GM23338 (cell line): ENCODE measurements at regions not wholly inside any gene's neighbourhood (a gene's known extent, or its start where the extent isn't known, plus 50 kb on each side); places are given as distances from the start of the nearest gene placed in this dataset.

ENCODE experiments used
- ATAC-seq: fragments of 200-7000 bp; cut with Tn5 transposase; 3 replicates; pipeline ENCODE4 v1.9.1; 2020
- DNase-seq: peaks from one replicate; pipeline ENCODE4 v3.0.0-alpha.2; 2015; ENCODE audit warnings: low spot score
- H2AFZ ChIP-seq: fragments of 200-600 bp; sonication (generic); 2 replicates; pipeline ENCODE4 v1.8.0; 2016; ENCODE audit warnings: antibody characterized with exemption, mild to moderate bottlenecking, moderate library complexity
- H3F3A ChIP-seq: fragments of 200-600 bp; sonication (generic); replicated peaks from 2 replicates; pipeline ENCODE4 v1.8.0; 2017; ENCODE audit warnings: antibody characterized with exemption, mixed run types, low read depth
- H3K27ac ChIP-seq: fragments of 200-600 bp; sonication (generic); 2 replicates; pipeline ENCODE4 v1.6.1; 2016; ENCODE audit warnings: low read depth
- H3K27me3 ChIP-seq: fragments of 200-600 bp; sonication (generic); 2 replicates; pipeline ENCODE4 v1.8.0; 2016; ENCODE audit warnings: mild to moderate bottlenecking, mixed run types, moderate library complexity; ENCODE audit not compliant: insufficient read depth
- H3K36me3 ChIP-seq: fragments of 200-600 bp; sonication (generic); 2 replicates; pipeline ENCODE4 v1.8.0; 2016; ENCODE audit warnings: mild to moderate bottlenecking; ENCODE audit not compliant: insufficient read depth
- H3K4me1 ChIP-seq: fragments of 200-600 bp; sonication (generic); 2 replicates; pipeline ENCODE4 v1.8.0; 2016; ENCODE audit warnings: mild to moderate bottlenecking, moderate library complexity; ENCODE audit not compliant: insufficient read depth
- H3K4me2 ChIP-seq: fragments of 200-600 bp; sonication (generic); 2 replicates; pipeline ENCODE4 v1.7.1; 2017; ENCODE audit warnings: mixed run types
- H3K4me3 ChIP-seq: fragments of 200-600 bp; sonication (generic); 2 replicates; pipeline ENCODE4 v1.6.1; 2016; ENCODE audit warnings: mixed run types
- H3K79me2 ChIP-seq: fragments of 200-600 bp; sonication (generic); replicated peaks from 2 replicates; pipeline ENCODE4 v1.8.0; 2017; ENCODE audit warnings: mild to moderate bottlenecking; ENCODE audit not compliant: insufficient read depth
- H3K9me2 ChIP-seq: fragments of 200-600 bp; sonication (generic); 2 replicates; pipeline ENCODE4 v1.8.0; 2017; ENCODE audit not compliant: insufficient read depth
- H4K20me1 ChIP-seq: fragments of 200-600 bp; sonication (generic); replicated peaks from 2 replicates; pipeline ENCODE4 v1.8.0; 2017; ENCODE audit warnings: mild to moderate bottlenecking; ENCODE audit not compliant: insufficient read depth
- H3K27ac Mint-ChIP-seq: 2 replicates; pipeline ENCODE4 v1.8.0; 2020; ENCODE audit warnings: inconsistent platforms, mild to moderate bottlenecking, moderate library complexity, mixed read lengths
- H3K27me3 Mint-ChIP-seq: 3 replicates; pipeline ENCODE4 v1.8.0; 2022; ENCODE audit warnings: low read depth, mild to moderate bottlenecking, moderate library complexity, mixed read lengths, inconsistent platforms; ENCODE audit not compliant: insufficient read depth, poor library complexity
- H3K36me3 Mint-ChIP-seq: 3 replicates; pipeline ENCODE4 v1.8.0; 2021; ENCODE audit warnings: low read depth, mild to moderate bottlenecking, inconsistent platforms, moderate library complexity, mixed read lengths
- H3K4me1 Mint-ChIP-seq: 3 replicates; pipeline ENCODE4 v1.8.0; 2020; ENCODE audit warnings: mild to moderate bottlenecking, inconsistent platforms, mixed read lengths
- H3K4me3 Mint-ChIP-seq: 3 replicates; pipeline ENCODE4 v1.8.0; 2021; ENCODE audit warnings: moderate library complexity, mild to moderate bottlenecking, inconsistent platforms, mixed read lengths
- H3K9me3 Mint-ChIP-seq: 3 replicates; pipeline ENCODE4 v1.8.0; 2020; ENCODE audit warnings: moderate library complexity, mild to moderate bottlenecking, inconsistent platforms, mixed read lengths
- CREB1 ChIP-seq: fragments of 250-450 bp; sonication (Bioruptor Pico); IDR thresholded peaks from 2 replicates; pipeline ENCODE4 v1.5.0; 2020; ENCODE audit warnings: low read depth, mild to moderate bottlenecking, moderate library complexity
- CTCF ChIP-seq, 2 experiments: fragments of 200-600 bp in 1 of 2; sonication (generic) in 1 of 2; conservative IDR thresholded peaks; 2 replicates each; pipeline versions ENCODE4 v1.5.1 to v1.6.1; 2016 to 2017; ENCODE audit warnings: antibody characterized with exemption in 2 of 2, low read depth in 2 of 2, mild to moderate bottlenecking in 2 of 2, moderate library complexity in 1 of 2
- ETS1 ChIP-seq: IDR thresholded peaks from 2 replicates; pipeline ENCODE4 v1.6.1; 2016; ENCODE audit warnings: antibody characterized with exemption
- EZH2 ChIP-seq: fragments of 200-600 bp; sonication (generic); IDR thresholded peaks from one replicate; pipeline ENCODE4 v1.8.0; 2017; ENCODE audit warnings: antibody characterized with exemption, mild to moderate bottlenecking, low read depth; ENCODE audit not compliant: unreplicated experiment
- JUNB ChIP-seq: IDR thresholded peaks from one replicate; pipeline ENCODE4 v1.6.1; 2016; ENCODE audit warnings: antibody characterized with exemption; ENCODE audit not compliant: unreplicated experiment
- NANOG ChIP-seq: IDR thresholded peaks from 2 replicates; pipeline ENCODE4 v1.6.1; 2016; ENCODE audit warnings: antibody characterized with exemption, borderline replicate concordance
- REST ChIP-seq: IDR thresholded peaks from one replicate; pipeline ENCODE4 v1.6.1; 2018; ENCODE audit warnings: antibody characterized with exemption; ENCODE audit not compliant: unreplicated experiment
- ZNF114 ChIP-seq: fragments of 250-450 bp; sonication (Bioruptor Pico); IDR thresholded peaks from 2 replicates; pipeline ENCODE4 v1.5.0; 2020; ENCODE audit warnings: mild to moderate bottlenecking, moderate library complexity
- ZNF331 ChIP-seq: fragments of 250-450 bp; sonication (Bioruptor Pico); IDR thresholded peaks from 2 replicates; pipeline ENCODE4 v1.5.0; 2020; ENCODE audit warnings: low read depth, mild to moderate bottlenecking, moderate library complexity
- ZNF462 ChIP-seq: fragments of 250-450 bp; sonication (Bioruptor Pico); IDR thresholded peaks from 2 replicates; pipeline ENCODE4 v1.5.0; 2020; ENCODE audit warnings: mild to moderate bottlenecking, moderate library complexity

GRCh38 chr7:96402913-96403312 is 81.0 kb upstream of the SLC25A13 start (continued):
- TF ChIP-seq ZNF462 (no peak), CTCF (conservative IDR thresholded peaks at IDR 0.05; ENCODE audit: low read depth in 2 of 2) (no peak), EZH2 (no peak), JUNB (no peak), CREB1 (CRISPR knock-in tag) (no peak)

- Histone ChIP-seq H3K4me2 (no peak overlapping the region), H4K20me1 (no peaks in the 10 kb centered on the region), H2AFZ (no peak overlapping the region), H3K9me2 (0 out of 2 replicates have a peak, but pooled peaks cover 4% of the 10 kb centered on the region), H3K27me3 (no peaks in the 10 kb centered on the region), H3F3A (no peaks in the 10 kb centered on the region), H3K4me3 (no peak overlapping the region), H3K79me2 (no peaks in the 10 kb centered on the region), H3K4me1 (no peaks in the 10 kb centered on the region), H3K27ac (no peak overlapping the region), H3K36me3 (no peaks in the 10 kb centered on the region)
- Mint-ChIP-seq H3K27ac (no peak overlapping the region), H3K9me3 (no peaks in the 10 kb centered on the region), H3K36me3 (no peaks in the 10 kb centered on the region), H3K4me3 (no peak overlapping the region), H3K27me3 (peaks cover 6% of the 10 kb centered on the region), H3K4me1 (peaks cover 8% of the 10 kb centered on the region)
- DNase-seq (no peak), ATAC-seq (no peak)
- TF ChIP-seq CTCF (conservative IDR thresholded peaks at IDR 0.05; ENCODE audit: low read depth in 2 of 2) (no peak), CREB1 (CRISPR knock-in tag) (no peak), ZNF331 (no peak), NANOG (no peak), ZNF114 (CRISPR knock-in tag) (no peak), REST (no peak), ETS1 (no peak)
Measured at GRCh38 chr7:96401200-96401599, 79.3 kb upstream of the SLC25A13 start.
